Transverse colon (tissue), 4 donors: ENCODE measurements at regions not wholly inside any gene's neighbourhood (a gene's known extent, or its start where the extent isn't known, plus 50 kb on each side); places are given as distances from the start of the nearest gene placed in this dataset.

Experiments
- DNase-seq: peaks from one replicate; pipeline ENCODE4 v3.0.0-alpha.2; 2019
- H3K27ac ChIP-seq, 4 donors: fragments of 200-600 bp; sonication (generic); 2 replicates each; pipeline ENCODE4 v1.5.1; 2016 to 2018; ENCODE audit warnings: inconsistent platforms in 4 of 4
- H3K27me3 ChIP-seq: fragments of 200-600 bp; sonication (generic); 2 replicates; pipeline ENCODE4 v1.5.1; 2017; ENCODE audit warnings: inconsistent platforms
- H3K36me3 ChIP-seq, 4 donors: fragments of 200-600 bp; sonication (generic); 2 replicates each; pipeline ENCODE4 v1.5.1; 2017 to 2019; ENCODE audit warnings: inconsistent platforms in 4 of 4
- H3K4me1 ChIP-seq, 4 donors: fragments of 200-600 bp; sonication (generic); 2 replicates each; pipeline ENCODE4 v1.5.1; 2017 to 2020; ENCODE audit warnings: inconsistent platforms in 4 of 4
- H3K4me3 ChIP-seq, 4 donors: fragments of 200-600 bp; sonication (generic); 1 replicate in 1 of 4; 2 replicates in 3 of 4; pipeline versions ENCODE4 v1.5.1 to v1.6.1; 2017 to 2019; ENCODE audit warnings: inconsistent platforms in 4 of 4
- H3K9me3 ChIP-seq, 2 donors: fragments of 200-600 bp; sonication (generic); 2 replicates each; pipeline ENCODE4 v1.5.1; 2017 to 2019; ENCODE audit warnings: inconsistent platforms in 2 of 2
- EP300 ChIP-seq: sonication (generic); formaldehyde crosslinking; IDR thresholded peaks from one replicate; pipeline ENCODE4 v1.6.1; 2017; ENCODE audit warnings: antibody characterized with exemption, low read depth
- POLR2A ChIP-seq: fragments of 450-650 bp; IDR thresholded peaks from one replicate; pipeline ENCODE4 v1.6.1; 2016; ENCODE audit warnings: antibody characterized with exemption, mild to moderate bottlenecking, moderate library complexity
- POLR2AphosphoS5 ChIP-seq, 3 donors: sonication (generic); formaldehyde crosslinking; IDR thresholded peaks; one replicate each; pipeline ENCODE4 v1.6.1; 2016; ENCODE audit warnings: antibody characterized with exemption in 3 of 3
- WGBS, 2 donors: methylation state at CpG; one replicate each; pipeline ENCODE4 v1.1.5; 2018; ENCODE audit warnings: low coverage in 1 of 2; 5-methylcytosine and 5-hydroxymethylcytosine counted together
- in situ Hi-C, 4 donors: fragments of 200-750 bp; cut with MboI; loops; one replicate each; pipeline versions ENCODE4 v1.15.0 to v1.15.1; 2017; ENCODE audit warnings: low sequenced_read_pairs in 3 of 4, low pct_ligation_motif_present in 1 of 4, low pct_unique_long_range_greater_than_20kb in 1 of 4
- intact Hi-C: fragments of 100-400 bp; cut with DNase I; formaldehyde crosslinking; loops from one replicate; pipeline ENCODE4 v1.15.1; 2023; ENCODE audit warnings: low total_unique reads
- TF ChIP-seq, protein P1 (sequence below), 5 experiments: fragments of 200-600 bp in 3 of 5; fragments of 450-650 bp in 2 of 5; sonication (generic) in 3 of 5; IDR thresholded peaks; 1 replicate in 2 of 5; 2 replicates in 3 of 5; pipeline ENCODE4 v1.5.1; 2016 to 2017; ENCODE audit warnings: antibody characterized with exemption in 5 of 5, inconsistent platforms in 3 of 5, mild to moderate bottlenecking in 2 of 5, moderate library complexity in 1 of 5

DNA sequence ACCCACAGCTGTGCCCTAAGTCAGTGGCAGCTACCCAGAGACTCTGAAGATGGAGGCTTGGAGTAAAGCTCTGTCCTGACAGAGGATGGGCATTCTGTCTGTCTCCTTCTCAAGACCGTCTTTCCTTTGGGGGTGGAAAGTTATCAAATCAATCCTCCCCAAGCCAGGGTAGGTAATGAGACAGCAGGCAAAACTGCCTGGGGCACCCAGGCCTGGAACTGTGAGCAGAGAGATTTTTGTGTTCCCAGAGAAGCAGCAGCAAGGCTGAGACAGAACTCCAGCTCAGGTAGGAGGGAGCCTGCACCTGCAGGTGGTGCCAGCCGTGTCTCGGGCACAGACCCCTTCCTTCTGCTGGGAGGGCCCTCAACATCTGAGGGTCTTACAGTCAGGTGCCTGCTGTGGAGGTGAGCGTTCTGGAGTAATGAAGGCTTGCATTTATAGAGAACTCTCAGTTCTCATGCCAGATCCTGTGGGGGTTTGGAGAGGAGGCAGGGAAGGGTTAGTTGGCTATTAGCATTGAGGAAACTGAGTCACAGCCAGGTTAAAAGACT, 95.6 kb downstream of the RIPK4 start:
- 78% methylated on average over 4 of the region's 4 CpGs; no CpG with 5 or more reads in 1 of the 2 donors for WGBS, 2 donors
- intact Hi-C loops = no loop called here
- H3K9me3 ChIP-seq = no peaks in the 10 kb centered on the region
- H3K27me3 ChIP-seq = no peaks in the 10 kb centered on the region
- no peak for TF ChIP-seq EP300
- no peak for TF ChIP-seq POLR2A
- TF ChIP-seq, protein P1, sequence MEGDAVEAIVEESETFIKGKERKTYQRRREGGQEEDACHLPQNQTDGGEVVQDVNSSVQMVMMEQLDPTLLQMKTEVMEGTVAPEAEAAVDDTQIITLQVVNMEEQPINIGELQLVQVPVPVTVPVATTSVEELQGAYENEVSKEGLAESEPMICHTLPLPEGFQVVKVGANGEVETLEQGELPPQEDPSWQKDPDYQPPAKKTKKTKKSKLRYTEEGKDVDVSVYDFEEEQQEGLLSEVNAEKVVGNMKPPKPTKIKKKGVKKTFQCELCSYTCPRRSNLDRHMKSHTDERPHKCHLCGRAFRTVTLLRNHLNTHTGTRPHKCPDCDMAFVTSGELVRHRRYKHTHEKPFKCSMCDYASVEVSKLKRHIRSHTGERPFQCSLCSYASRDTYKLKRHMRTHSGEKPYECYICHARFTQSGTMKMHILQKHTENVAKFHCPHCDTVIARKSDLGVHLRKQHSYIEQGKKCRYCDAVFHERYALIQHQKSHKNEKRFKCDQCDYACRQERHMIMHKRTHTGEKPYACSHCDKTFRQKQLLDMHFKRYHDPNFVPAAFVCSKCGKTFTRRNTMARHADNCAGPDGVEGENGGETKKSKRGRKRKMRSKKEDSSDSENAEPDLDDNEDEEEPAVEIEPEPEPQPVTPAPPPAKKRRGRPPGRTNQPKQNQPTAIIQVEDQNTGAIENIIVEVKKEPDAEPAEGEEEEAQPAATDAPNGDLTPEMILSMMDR (IDR thresholded peaks at IDR 0.05) = no peak
- TF ChIP-seq POLR2AphosphoS5 (IDR thresholded peaks at IDR 0.05) = no peak
- H3K4me3 ChIP-seq = no peak overlapping the region
- no peak for DNase-seq
- in situ Hi-C loops = no loop called here
- H3K36me3 ChIP-seq = no peaks in the 10 kb centered on the region
- no peaks in the 10 kb centered on the region for H3K4me1 ChIP-seq
- no peak overlapping the region for H3K27ac ChIP-seq

DNA sequence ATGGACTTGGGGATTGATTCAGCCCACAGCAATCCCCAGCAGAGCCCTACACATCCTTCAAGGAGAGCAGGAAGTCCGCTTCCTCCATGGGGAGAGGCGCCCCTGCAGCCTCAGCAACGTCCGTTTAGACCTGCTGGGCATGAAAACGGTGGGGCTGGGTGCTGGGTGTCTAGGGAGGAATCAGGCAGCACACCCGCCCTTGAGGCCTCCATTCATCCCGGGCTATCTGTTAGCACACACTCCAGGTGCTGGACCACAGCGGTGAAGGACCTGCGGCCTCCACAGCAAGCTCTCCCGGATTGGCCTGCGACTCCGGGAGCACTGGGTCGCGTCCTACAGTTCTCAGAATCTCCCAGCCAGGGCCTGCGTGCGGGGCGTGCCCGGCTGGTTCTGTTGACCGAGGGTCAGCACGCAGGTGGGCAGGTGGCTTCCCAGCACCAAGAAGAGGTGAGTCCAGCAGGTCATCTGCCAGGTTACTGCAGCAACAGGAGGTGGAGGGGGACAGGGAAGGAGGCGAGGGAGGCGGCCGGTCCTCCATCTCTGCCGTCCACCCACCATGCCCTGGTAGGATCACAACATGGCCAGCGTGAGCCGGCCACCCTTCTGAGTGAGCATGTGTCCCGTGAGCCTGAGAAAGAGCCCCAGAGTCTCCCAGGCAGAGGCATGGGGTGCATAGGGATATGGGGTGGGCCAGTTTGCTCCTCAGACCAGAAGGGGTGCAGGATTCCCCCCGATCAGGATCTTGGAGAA, 96.6 kb downstream of the RIPK4 start:
- TF ChIP-seq, protein P1 (IDR thresholded peaks at IDR 0.05) = no peak
- TF ChIP-seq POLR2AphosphoS5 (IDR thresholded peaks at IDR 0.05) (no peak), EP300 (no peak), POLR2A (no peak)
- H3K4me1 ChIP-seq = peaks cover 0 to 3% (median 2%) of the 10 kb centered on the region in 4 donors
- no peak overlapping the region for H3K27ac ChIP-seq
- intact Hi-C loops (no loop called here), in situ Hi-C loops (no loop called here)
- 80 to 100% methylated on average over 1 to 10 of the region's 28 CpGs for WGBS, 2 donors
- no peaks in the 10 kb centered on the region for H3K36me3 ChIP-seq
- H3K9me3 ChIP-seq = no peaks in the 10 kb centered on the region
- no peak overlapping the region for H3K4me3 ChIP-seq
- no peak for DNase-seq
- H3K27me3 ChIP-seq = no peaks in the 10 kb centered on the region

DNA sequence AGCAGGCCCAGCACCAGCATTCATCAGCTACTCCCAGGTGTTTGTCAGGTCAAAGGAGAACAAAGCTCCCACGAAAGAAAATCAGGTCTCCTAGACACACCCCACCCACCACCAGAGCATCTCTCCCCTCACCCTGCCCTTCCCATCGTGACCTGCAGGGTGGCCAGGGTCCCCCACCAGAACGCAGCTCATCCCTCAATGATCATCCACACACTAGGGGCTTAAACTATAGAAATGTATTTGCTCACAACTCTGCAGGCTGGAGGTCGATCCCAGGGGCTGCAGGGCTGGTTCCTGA, 97.4 kb downstream of the RIPK4 start:
- intact Hi-C loops = no loop called here
- Histone ChIP-seq H3K9me3 (no peaks in the 10 kb centered on the region), H3K27me3 (no peaks in the 10 kb centered on the region), H3K4me3 (no peak overlapping the region), H3K36me3 (no peaks in the 10 kb centered on the region), H3K4me1 (peaks cover under 1 to 10% (median 9%) of the 10 kb centered on the region in 4 donors), H3K27ac (no peak overlapping the region)
- 69 to 80% methylated on average over 1 to 4 of the region's 4 CpGs for WGBS, 2 donors
- TF ChIP-seq POLR2A = no peak
- TF ChIP-seq, protein P1 (IDR thresholded peaks at IDR 0.05) = no peak
- no peak for TF ChIP-seq EP300
- TF ChIP-seq POLR2AphosphoS5 (IDR thresholded peaks at IDR 0.05) = no peak
- in situ Hi-C loops = no loop called here
- no peak for DNase-seq

DNA sequence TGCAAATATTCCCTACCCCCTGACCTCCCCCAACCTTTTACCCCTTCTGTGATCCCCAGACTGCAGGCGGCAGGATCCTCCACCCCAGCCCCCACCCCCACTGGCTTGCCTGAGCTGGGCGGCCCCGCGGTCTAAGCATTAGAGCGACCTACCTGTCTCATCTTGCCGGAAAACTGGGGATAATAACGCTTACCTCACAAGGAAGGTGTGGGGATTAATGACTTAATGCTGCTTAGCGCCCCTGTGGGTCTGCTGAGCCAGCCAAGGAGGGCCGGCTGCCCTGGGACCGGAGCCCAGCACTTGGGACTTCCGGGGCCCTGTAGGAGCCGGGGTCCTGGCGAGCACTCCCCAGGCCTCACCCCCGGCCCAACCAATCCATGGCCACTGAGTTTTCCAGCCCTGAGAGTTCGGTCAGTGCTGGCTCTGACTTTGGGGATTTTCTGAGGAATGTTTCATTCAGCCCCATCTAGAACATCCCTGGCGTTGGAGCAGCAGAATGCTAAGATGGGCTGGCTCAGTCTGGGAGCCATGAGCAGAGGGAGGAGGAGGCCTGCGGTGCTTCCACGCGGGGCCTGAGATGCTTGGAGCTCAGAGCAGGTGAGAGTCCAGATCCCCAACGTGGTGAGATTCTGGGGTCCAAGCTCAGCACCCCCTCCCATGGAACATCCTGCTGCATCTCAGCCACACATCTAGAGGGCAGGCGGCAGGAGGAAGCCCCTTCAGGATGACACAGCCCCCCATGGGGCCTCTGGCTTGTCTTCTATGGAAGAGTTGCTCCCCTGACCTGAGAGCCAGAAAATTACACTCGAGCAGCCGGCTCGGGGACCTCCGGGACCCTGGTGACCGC, 97.9 kb downstream of the RIPK4 start:
- peaks cover 6 to 16% (median 15%) of the 10 kb centered on the region in 4 donors for H3K4me1 ChIP-seq
- H3K9me3 ChIP-seq = no peaks in the 10 kb centered on the region
- no peak overlapping the region for H3K27ac ChIP-seq
- no peak overlapping the region for H3K4me3 ChIP-seq
- no peak for DNase-seq
- intact Hi-C loops = no loop called here
- 83% methylated on average over 26 of the region's 26 CpGs; no CpG with 5 or more reads in 1 of the 2 donors for WGBS, 2 donors
- in situ Hi-C loops = no loop called here
- no peaks in the 10 kb centered on the region for H3K36me3 ChIP-seq
- H3K27me3 ChIP-seq = no peaks in the 10 kb centered on the region
- TF ChIP-seq EP300 (no peak), POLR2AphosphoS5 (IDR thresholded peaks at IDR 0.05) (no peak), POLR2A (no peak)
- TF ChIP-seq, protein P1 (IDR thresholded peaks at IDR 0.05) = no peak
